OCI-LY1 (cell line): ENCODE measurements at regions not wholly inside any gene's neighbourhood (a gene's known extent, or its start where the extent isn't known, plus 50 kb on each side); places are given as distances from the start of the nearest gene placed in this dataset.

Experiments
- H2AFZ ChIP-seq: fragments of 200-600 bp; sonication (generic), shearing (Covaris generic); 2 replicates; pipeline ENCODE4 v1.6.0; 2014; ENCODE audit warnings: antibody characterized with exemption, mild to moderate bottlenecking, low read length
- H3F3A ChIP-seq: fragments of 200-600 bp; sonication (generic), shearing (Covaris generic); 2 replicates; pipeline ENCODE4 v1.6.0; 2014; ENCODE audit warnings: mild to moderate bottlenecking, antibody characterized with exemption, low read length, moderate library complexity; ENCODE audit not compliant: insufficient read depth
- H3K27ac ChIP-seq: fragments of 200-600 bp; sonication (generic); 2 replicates; pipeline ENCODE4 v1.5.1; 2014; ENCODE audit warnings: low read length, mixed run types, mild to moderate bottlenecking, low read depth; ENCODE audit not compliant: poor library complexity, severe bottlenecking
- H3K27me3 ChIP-seq: fragments of 200-600 bp; sonication (generic); 2 replicates; pipeline ENCODE4 v1.6.0; 2014; ENCODE audit warnings: antibody characterized with exemption, mild to moderate bottlenecking, low read length, moderate library complexity; ENCODE audit not compliant: insufficient read depth
- H3K36me3 ChIP-seq: fragments of 200-600 bp; sonication (generic); 2 replicates; pipeline ENCODE4 v1.6.1; 2014; ENCODE audit warnings: mild to moderate bottlenecking, antibody characterized with exemption, low read length, moderate library complexity, mixed read lengths; ENCODE audit not compliant: insufficient read depth
- H3K4me1 ChIP-seq: fragments of 200-600 bp; sonication (generic); 2 replicates; pipeline ENCODE4 v1.5.1; 2014; ENCODE audit warnings: mild to moderate bottlenecking, low read length, moderate library complexity; ENCODE audit not compliant: insufficient read depth, severe bottlenecking
- H3K4me2 ChIP-seq: fragments of 200-600 bp; sonication (generic), shearing (Covaris generic); 2 replicates; pipeline ENCODE4 v1.6.1; 2014; ENCODE audit warnings: low read length
- H3K4me3 ChIP-seq: fragments of 200-600 bp; sonication (generic); 2 replicates; pipeline ENCODE4 v1.5.1; 2014; ENCODE audit warnings: low read length, low read depth, mild to moderate bottlenecking, mixed read lengths; ENCODE audit not compliant: poor library complexity, severe bottlenecking
- H3K79me2 ChIP-seq: fragments of 200-600 bp; shearing (Covaris generic); 2 replicates; pipeline ENCODE4 v1.6.1; 2016; ENCODE audit warnings: mixed run types, low read length, mixed read lengths; ENCODE audit not compliant: insufficient read depth
- H3K9ac ChIP-seq: fragments of 200-600 bp; sonication (generic), shearing (Covaris generic); 2 replicates; pipeline ENCODE4 v1.6.1; 2014; ENCODE audit warnings: mild to moderate bottlenecking, low read length, mixed read lengths
- H3K9me2 ChIP-seq: fragments of 200-600 bp; sonication (generic), shearing (Covaris generic); 2 replicates; pipeline ENCODE4 v1.6.1; 2014; ENCODE audit warnings: low read depth, mild to moderate bottlenecking, low read length, mixed read lengths
- H3K9me3 ChIP-seq: fragments of 200-600 bp; shearing (Covaris generic); 2 replicates; pipeline ENCODE4 v1.6.1; 2014; ENCODE audit warnings: low read length, mixed read lengths
- H4K20me1 ChIP-seq: fragments of 200-600 bp; sonication (generic), shearing (Covaris generic); 2 replicates; pipeline ENCODE4 v1.6.0; 2016; ENCODE audit warnings: mild to moderate bottlenecking, low read length; ENCODE audit not compliant: insufficient read depth
- EZH2 ChIP-seq: fragments of 200-600 bp; sonication (generic), shearing (Covaris generic); IDR thresholded peaks from 2 replicates; pipeline ENCODE4 v1.8.0; 2017; ENCODE audit warnings: borderline replicate concordance, mixed run types, mild to moderate bottlenecking, antibody characterized with exemption, low read length, moderate library complexity, mixed read lengths
- TF ChIP-seq, protein P1 (sequence below): fragments of 200-600 bp; sonication (generic), shearing (Covaris generic); IDR thresholded peaks from 2 replicates; pipeline ENCODE4 v1.5.1; 2017; ENCODE audit warnings: mild to moderate bottlenecking, antibody characterized with exemption, low read length, moderate library complexity, mixed read lengths

DNA sequence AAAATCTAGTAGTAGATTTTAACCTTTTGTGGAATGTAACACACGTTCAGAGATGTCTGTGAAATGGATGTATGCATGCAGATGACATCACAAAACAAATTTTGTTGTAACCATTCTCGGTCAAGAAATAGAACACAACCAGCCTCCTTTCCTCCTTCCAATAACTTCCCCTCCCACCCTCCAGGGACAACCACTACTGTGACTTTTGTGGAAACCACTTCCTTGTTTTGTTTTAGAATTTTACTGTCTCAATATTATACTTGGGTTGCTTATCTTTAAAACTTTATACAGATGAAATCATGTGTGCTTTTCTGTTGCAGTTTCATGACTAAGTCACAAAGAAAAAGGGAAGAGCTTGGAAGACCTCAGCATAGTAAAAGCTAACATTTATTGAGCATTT, 189.4 kb upstream of the NCAM1 start:
- no peaks in the 10 kb centered on the region for H3K9me2 ChIP-seq
- no peak overlapping the region for H3K27ac ChIP-seq
- H3K36me3 ChIP-seq, result no peaks in the 10 kb centered on the region
- no peak overlapping the region for H3K9ac ChIP-seq
- H3K4me3 ChIP-seq, result no peak overlapping the region
- H3K4me1 ChIP-seq, result no peaks in the 10 kb centered on the region
- no peaks in the 10 kb centered on the region for H3K9me3 ChIP-seq
- H3F3A ChIP-seq, result no peaks in the 10 kb centered on the region
- no peaks in the 10 kb centered on the region for H3K79me2 ChIP-seq
- no peak for TF ChIP-seq EZH2
- TF ChIP-seq, protein P1, sequence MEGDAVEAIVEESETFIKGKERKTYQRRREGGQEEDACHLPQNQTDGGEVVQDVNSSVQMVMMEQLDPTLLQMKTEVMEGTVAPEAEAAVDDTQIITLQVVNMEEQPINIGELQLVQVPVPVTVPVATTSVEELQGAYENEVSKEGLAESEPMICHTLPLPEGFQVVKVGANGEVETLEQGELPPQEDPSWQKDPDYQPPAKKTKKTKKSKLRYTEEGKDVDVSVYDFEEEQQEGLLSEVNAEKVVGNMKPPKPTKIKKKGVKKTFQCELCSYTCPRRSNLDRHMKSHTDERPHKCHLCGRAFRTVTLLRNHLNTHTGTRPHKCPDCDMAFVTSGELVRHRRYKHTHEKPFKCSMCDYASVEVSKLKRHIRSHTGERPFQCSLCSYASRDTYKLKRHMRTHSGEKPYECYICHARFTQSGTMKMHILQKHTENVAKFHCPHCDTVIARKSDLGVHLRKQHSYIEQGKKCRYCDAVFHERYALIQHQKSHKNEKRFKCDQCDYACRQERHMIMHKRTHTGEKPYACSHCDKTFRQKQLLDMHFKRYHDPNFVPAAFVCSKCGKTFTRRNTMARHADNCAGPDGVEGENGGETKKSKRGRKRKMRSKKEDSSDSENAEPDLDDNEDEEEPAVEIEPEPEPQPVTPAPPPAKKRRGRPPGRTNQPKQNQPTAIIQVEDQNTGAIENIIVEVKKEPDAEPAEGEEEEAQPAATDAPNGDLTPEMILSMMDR, result no peak
- H3K27me3 ChIP-seq, result no peaks in the 10 kb centered on the region
- H3K4me2 ChIP-seq, result no peak overlapping the region
- H2AFZ ChIP-seq, result no peak overlapping the region
- H4K20me1 ChIP-seq, result no peaks in the 10 kb centered on the region

DNA sequence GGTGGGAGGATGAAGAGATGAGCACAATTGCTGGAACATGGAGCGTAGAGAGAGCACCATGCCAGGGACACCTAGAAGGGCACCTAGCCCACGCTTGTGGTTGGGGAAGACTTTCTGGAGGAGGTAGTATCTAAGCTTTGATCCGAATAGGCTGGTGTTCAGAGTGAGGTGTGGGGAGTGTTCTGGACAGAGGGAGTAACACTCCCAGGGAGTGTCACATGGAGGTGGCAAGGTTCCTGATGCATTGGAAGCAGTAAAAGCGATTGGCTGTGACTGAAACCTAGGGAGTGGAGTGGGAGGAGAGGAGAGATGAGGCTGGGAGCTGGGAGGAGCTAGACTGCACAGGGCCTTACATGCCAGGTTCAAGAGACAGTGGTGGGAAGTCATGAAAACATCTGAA, 188.0 kb upstream of the NCAM1 start:
- H3K27me3 ChIP-seq, result no peaks in the 10 kb centered on the region
- H3K79me2 ChIP-seq, result no peaks in the 10 kb centered on the region
- no peaks in the 10 kb centered on the region for H3K9me2 ChIP-seq
- no peak overlapping the region for H3K4me3 ChIP-seq
- TF ChIP-seq EZH2, result no peak
- TF ChIP-seq, protein P1, result no peak
- no peaks in the 10 kb centered on the region for H4K20me1 ChIP-seq
- H3K9ac ChIP-seq, result no peak overlapping the region
- no peak overlapping the region for H3K27ac ChIP-seq
- H3K4me2 ChIP-seq, result no peak overlapping the region
- no peaks in the 10 kb centered on the region for H3K36me3 ChIP-seq
- no peaks in the 10 kb centered on the region for H3F3A ChIP-seq
- H2AFZ ChIP-seq, result no peak overlapping the region
- H3K9me3 ChIP-seq, result no peaks in the 10 kb centered on the region
- H3K4me1 ChIP-seq, result no peaks in the 10 kb centered on the region

DNA sequence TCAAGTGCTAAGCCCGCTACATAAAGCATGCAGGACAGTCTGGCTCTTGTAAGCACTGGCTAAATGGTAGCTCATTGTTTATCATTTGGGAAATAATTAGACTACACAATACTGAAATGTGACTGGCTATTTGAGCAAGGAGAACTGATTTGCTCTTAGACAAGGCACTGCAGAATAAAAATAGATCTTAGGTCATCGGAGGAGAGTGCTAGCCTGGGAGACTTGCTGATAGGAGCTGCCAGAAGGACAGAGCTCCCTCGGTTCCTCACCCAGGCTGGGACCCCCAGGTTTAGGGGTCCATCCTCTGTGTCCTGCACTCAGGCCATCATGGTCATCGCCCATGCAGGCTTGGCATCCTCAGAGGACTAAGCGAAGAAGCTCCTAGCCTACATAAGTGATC, 184.4 kb upstream of the NCAM1 start:
- H4K20me1 ChIP-seq, result no peaks in the 10 kb centered on the region
- no peaks in the 10 kb centered on the region for H3K9me2 ChIP-seq
- H3K4me1 ChIP-seq, result no peaks in the 10 kb centered on the region
- no peaks in the 10 kb centered on the region; the same call in 1 of the 2 replicates for H3K27me3 ChIP-seq
- no peak overlapping the region for H2AFZ ChIP-seq
- H3K9me3 ChIP-seq, result no peaks in the 10 kb centered on the region
- TF ChIP-seq, protein P1, result no peak
- no peak for TF ChIP-seq EZH2
- no peak overlapping the region for H3K27ac ChIP-seq
- no peak overlapping the region for H3K4me3 ChIP-seq
- H3K36me3 ChIP-seq, result no peaks in the 10 kb centered on the region
- no peaks in the 10 kb centered on the region for H3F3A ChIP-seq
- H3K9ac ChIP-seq, result no peak overlapping the region
- no peaks in the 10 kb centered on the region for H3K79me2 ChIP-seq
- no peak overlapping the region for H3K4me2 ChIP-seq
